Activated naive CD4-positive, alpha-beta T cell treated with anti-CD3 and anti-CD28 coated beads, Interleukin-2, amount 50 U/mL, for 72 hours (primary cell): ENCODE measurements at regions not wholly inside any gene's neighbourhood (a gene's known extent, or its start where the extent isn't known, plus 50 kb on each side); places are given as distances from the start of the nearest gene placed in this dataset.

ENCODE experiments used
- ATAC-seq, 2 donors: fragments of 150-1000 bp; cut with Tn5 transposase; 2 replicates each; pipeline ENCODE4 v1.10.0; 2021; ENCODE audit warnings: mild to moderate bottlenecking in 2 of 2, moderate library complexity in 2 of 2
- DNase-seq, 2 donors: peaks; one replicate each; pipeline ENCODE4 v3.0.0; 2021 to 2022; ENCODE audit warnings: low spot score in 2 of 2
- H3K27ac Mint-ChIP-seq, 2 donors: one replicate each; pipeline ENCODE4 v1.8.0; 2022; ENCODE audit warnings: mild to moderate bottlenecking in 2 of 2, mixed read lengths in 2 of 2
- H3K36me3 Mint-ChIP-seq, 2 donors: one replicate each; pipeline ENCODE4 v1.8.0; 2022; ENCODE audit warnings: mixed read lengths in 2 of 2
- H3K9me3 Mint-ChIP-seq, 2 donors: one replicate each; pipeline ENCODE4 v1.8.0; 2022; ENCODE audit warnings: mixed read lengths in 2 of 2

- no peaks in the 10 kb centered on the region for H3K36me3 Mint-ChIP-seq
- H3K27ac Mint-ChIP-seq: no peak overlapping the region
- DNase-seq (no peak), ATAC-seq (no peak)
- peaks cover 7 to 8% of the 10 kb centered on the region in 2 donors for H3K9me3 Mint-ChIP-seq
Observed at GRCh38 chr4:59987289-59987688, 1212.8 kb upstream of the ADGRL3 start.

DNA sequence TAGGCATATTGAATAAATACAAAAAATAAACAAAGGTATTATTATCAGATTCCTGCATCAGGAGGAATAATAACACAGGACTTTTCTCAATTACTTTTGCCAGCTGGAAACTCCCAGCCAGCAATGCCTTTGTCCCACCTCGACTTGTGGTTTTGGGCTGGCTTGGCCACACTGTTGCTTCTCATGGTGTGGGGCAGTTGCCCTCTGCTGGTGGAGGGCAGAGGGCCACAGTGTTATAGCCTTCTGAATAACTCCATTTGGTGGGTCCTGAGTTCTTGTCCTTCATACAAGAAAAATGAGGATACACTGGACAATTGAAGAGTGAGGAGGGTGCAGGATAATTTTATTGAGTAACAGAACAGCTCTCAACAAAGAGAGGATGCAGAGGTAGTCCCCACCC, 1206.0 kb upstream of the ADGRL3 start:
- ATAC-seq (no peak), DNase-seq (no peak)
- Mint-ChIP-seq H3K27ac (no peak overlapping the region), H3K36me3 (peaks cover 6 to 7% of the 10 kb centered on the region in 2 donors), H3K9me3 (peaks cover 18 to 19% of the 10 kb centered on the region in 2 donors)

GRCh38 chr4:60002603-60003337, 1197.4 kb upstream of the ADGRL3 start:
- H3K9me3 Mint-ChIP-seq: peaks cover 13 to 25% of the 10 kb centered on the region in 2 donors
- DNase-seq: no peak
- no peak for ATAC-seq
- H3K27ac Mint-ChIP-seq: no peak overlapping the region
- no peaks in the 10 kb centered on the region for H3K36me3 Mint-ChIP-seq

- Mint-ChIP-seq H3K27ac (no peak overlapping the region), H3K9me3 (peaks cover 0 to 8% of the 10 kb centered on the region in 2 donors), H3K36me3 (no peaks in the 10 kb centered on the region)
- ATAC-seq: no peak
- no peak for DNase-seq
Observed at GRCh38 chr4:60013464-60014184, 1186.5 kb upstream of the ADGRL3 start.

- ATAC-seq (no peak), DNase-seq (no peak)
- no peaks in the 10 kb centered on the region for H3K36me3 Mint-ChIP-seq
- no peak overlapping the region for H3K27ac Mint-ChIP-seq
- H3K9me3 Mint-ChIP-seq: no peaks in the 10 kb centered on the region
Observed at GRCh38 chr4:60016971-60017370, 1183.2 kb upstream of the ADGRL3 start.

DNA sequence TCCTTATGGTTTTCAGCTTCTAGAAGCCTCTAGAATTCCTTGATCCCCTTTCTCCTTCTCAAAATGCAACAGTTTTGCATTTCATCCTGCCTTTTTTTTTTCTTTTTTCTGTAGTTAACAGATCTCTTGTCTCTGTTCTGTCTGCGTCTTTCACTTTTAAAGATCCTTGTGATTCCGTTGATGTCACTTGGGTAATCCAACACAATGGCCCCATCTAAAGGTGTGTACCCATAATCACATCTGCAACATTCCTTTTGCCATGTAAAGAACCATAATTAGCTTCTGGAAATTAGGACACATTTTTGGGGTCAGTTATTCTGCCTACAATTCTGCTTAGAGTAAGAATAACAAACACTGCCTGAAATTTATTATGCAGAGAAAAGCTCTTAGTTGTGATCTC, 1180.9 kb upstream of the ADGRL3 start:
- no peak for ATAC-seq
- Mint-ChIP-seq H3K9me3 (no peaks in the 10 kb centered on the region), H3K36me3 (no peaks in the 10 kb centered on the region), H3K27ac (no peak overlapping the region)
- no peak for DNase-seq

GRCh38 chr4:60019946-60020345, 1180.2 kb upstream of the ADGRL3 start:
- no peak for DNase-seq
- ATAC-seq: no peak
- Mint-ChIP-seq H3K36me3 (no peaks in the 10 kb centered on the region), H3K27ac (no peak overlapping the region), H3K9me3 (peaks cover 0 to 1% of the 10 kb centered on the region in 2 donors)

DNA sequence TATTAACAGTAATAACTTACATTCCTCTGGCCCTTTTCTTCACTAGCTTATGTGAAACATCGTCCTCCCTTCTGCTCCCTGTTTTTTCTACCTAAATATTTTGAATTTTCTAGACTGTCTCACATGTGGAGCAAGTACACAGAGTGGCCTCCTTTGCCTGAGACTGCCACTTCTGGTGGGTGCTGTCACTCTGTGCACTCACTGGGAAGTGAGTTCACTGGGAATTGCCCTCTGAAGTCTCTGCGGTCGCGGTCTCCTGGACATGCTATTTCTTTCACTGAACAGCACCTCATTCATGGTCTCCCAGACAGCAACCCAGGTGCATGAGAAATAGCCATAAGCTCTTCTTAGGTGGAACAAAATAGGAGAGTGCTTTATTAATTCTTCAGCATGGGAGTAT, 1179.7 kb upstream of the ADGRL3 start:
- Mint-ChIP-seq H3K27ac (no peak overlapping the region), H3K36me3 (no peaks in the 10 kb centered on the region), H3K9me3 (peaks cover 1 to 4% of the 10 kb centered on the region in 2 donors)
- DNase-seq (no peak), ATAC-seq (no peak)

DNA sequence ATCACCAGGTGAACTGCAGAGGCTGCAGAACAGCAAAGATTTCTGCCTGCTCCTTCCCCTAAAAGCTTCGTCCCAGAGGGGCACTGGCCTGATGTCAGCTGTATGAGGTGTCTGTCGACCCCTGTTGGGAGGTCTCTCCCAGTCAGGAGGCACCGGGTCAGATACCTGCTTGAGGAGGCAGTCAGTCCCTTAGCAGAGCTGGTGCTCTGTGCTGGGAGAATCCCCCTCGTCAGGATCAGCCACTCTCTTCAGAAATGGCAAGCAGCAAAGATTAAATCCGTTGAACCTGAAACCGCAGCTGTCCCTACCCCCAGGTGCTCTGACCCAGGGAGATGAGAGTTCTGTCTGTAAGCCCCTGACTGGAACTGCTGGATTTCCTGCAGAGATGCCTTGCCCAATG, 1166.3 kb upstream of the ADGRL3 start:
- ATAC-seq: no peak
- H3K27ac Mint-ChIP-seq: no peak overlapping the region
- no peaks in the 10 kb centered on the region for H3K36me3 Mint-ChIP-seq
- DNase-seq: no peak
- peaks cover 7 to 13% of the 10 kb centered on the region in 2 donors for H3K9me3 Mint-ChIP-seq

DNA sequence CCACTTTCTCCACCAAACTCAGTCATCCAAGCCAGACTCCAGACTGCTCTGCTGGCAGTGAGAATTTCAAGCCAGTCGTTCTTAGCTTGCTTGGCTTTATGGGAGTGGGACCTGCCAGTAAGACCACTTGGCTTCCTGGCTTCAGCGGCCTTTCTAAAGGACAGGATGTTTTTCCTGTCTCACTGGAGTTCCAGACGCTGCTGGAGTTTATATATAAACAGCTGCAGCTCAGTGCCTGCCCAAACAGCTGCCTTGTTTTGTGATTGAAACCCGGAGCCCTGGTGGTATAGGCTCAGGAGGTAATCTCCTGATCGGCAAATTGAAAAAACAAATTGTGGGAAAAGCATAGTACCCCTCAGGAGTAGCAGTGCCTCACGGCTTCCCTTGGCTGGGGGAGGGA, 1165.8 kb upstream of the ADGRL3 start:
- no peak overlapping the region for H3K27ac Mint-ChIP-seq
- ATAC-seq (no peak), DNase-seq (no peak)
- peaks cover 7 to 13% of the 10 kb centered on the region in 2 donors for H3K9me3 Mint-ChIP-seq
- H3K36me3 Mint-ChIP-seq: no peaks in the 10 kb centered on the region

DNA sequence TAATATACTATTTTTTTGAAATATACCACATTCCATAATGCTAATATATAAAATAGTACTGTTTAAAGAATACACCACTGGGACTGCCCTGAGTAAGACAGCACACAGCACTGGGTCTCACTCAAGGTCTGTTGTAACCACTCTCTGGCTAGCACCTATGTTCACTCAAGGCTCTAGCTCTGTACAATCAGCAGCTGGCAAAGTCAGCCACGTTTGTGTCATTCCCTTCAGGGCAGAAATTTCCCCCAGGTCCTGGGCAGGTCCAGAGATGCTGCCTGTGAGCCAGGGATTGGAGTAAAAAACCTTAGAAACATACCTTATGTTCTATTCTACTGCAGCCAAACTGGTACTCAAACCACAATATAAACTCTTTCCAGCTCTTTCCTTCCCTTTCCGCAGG, 1160.2 kb upstream of the ADGRL3 start:
- Mint-ChIP-seq H3K27ac (no peak overlapping the region), H3K36me3 (peaks cover 0 to 7% of the 10 kb centered on the region in 2 donors), H3K9me3 (peaks cover 4 to 9% of the 10 kb centered on the region in 2 donors)
- ATAC-seq (no peak), DNase-seq (no peak)

GRCh38 chr4:60042231-60042652, 1157.9 kb upstream of the ADGRL3 start:
- ATAC-seq (no peak), DNase-seq (no peak)
- peaks cover 4 to 9% of the 10 kb centered on the region in 2 donors for H3K9me3 Mint-ChIP-seq
- H3K36me3 Mint-ChIP-seq: peaks cover 0 to 7% of the 10 kb centered on the region in 2 donors
- H3K27ac Mint-ChIP-seq: no peak overlapping the region

DNA sequence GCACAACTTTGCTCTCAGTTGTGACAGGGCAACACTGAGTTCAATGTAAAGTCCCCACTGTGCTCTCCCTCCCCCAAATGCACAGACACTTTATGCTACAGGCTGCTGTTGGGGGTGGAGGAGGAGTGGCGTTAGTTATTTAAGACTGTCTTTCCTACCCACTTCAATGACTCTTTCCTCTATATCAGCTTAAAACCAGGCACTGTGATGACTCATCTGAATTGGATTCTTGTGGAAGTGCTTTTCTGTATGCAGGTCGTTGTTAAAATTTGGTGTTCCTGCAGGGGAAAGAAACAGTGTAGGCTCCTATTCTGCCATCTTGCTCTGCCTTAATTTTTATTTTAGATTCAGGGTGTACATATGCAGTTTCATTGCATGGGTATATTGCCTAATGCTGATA, 1157.2 kb upstream of the ADGRL3 start:
- DNase-seq (no peak), ATAC-seq (no peak)
- no peak overlapping the region for H3K27ac Mint-ChIP-seq
- peaks cover 0 to 7% of the 10 kb centered on the region in 2 donors for H3K36me3 Mint-ChIP-seq
- H3K9me3 Mint-ChIP-seq: peaks cover 4 to 5% of the 10 kb centered on the region in 2 donors

DNA sequence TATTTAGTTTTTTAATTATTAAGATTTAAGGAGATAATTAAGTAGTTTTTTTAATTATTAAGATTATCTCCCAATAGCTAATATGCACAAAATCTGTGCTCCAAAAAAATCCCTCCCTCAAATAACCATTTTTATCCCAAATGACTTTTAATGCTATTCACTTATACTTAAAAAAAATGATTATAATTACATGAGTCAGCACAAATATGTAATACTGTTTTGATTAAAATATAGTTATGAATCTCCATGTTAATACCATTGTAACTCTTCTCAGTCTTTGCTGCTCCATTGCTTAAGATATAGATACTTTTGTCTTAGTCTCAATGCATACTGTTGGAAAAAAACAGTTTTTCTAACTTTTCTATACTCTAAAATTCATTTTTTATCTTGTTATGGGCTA, 1121.1 kb upstream of the ADGRL3 start:
- Mint-ChIP-seq H3K36me3 (no peaks in the 10 kb centered on the region), H3K9me3 (peaks cover 18 to 20% of the 10 kb centered on the region in 2 donors), H3K27ac (no peak overlapping the region)
- ATAC-seq (no peak), DNase-seq (no peak)

- no peak for ATAC-seq
- DNase-seq: no peak
- H3K36me3 Mint-ChIP-seq: no peaks in the 10 kb centered on the region
- H3K9me3 Mint-ChIP-seq: peaks cover 32 to 40% of the 10 kb centered on the region in 2 donors
- H3K27ac Mint-ChIP-seq: no peak overlapping the region
Observed at GRCh38 chr4:60081839-60082238, 1118.3 kb upstream of the ADGRL3 start.

DNA sequence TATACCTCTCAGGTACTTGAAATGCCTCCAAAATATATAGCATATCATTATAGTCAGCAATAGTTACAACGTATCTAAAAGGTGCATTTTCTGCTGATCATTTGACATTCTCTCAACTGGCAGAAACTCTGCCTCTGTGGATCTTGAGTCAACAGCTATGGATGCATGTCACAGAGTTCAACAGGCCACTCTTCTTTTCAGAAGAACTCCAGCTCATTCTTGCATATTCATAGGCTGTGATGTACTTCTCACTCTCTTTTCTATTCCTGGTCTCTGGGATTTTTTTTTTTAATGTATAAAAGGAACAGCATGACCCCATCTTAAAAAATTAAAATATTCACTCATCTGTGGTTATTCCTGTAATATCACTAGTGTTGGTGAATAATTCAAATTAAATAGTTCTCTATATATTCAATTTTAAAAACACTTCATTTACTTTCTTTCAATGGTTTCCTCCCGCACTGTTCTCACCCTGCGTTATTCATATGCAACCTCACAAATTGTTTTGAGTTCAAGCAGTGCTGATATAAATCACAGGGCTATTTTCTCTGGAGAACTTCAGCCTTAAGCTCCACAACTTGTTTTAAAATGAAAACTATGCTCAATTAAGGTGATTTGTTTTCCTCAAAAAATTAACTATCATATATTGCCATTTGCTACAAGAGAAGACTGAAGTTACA, 1111.2 kb upstream of the ADGRL3 start:
- no peak overlapping the region for H3K27ac Mint-ChIP-seq
- ATAC-seq (no peak), DNase-seq (no peak)
- no peaks in the 10 kb centered on the region for H3K36me3 Mint-ChIP-seq
- H3K9me3 Mint-ChIP-seq: peaks cover 18 to 27% of the 10 kb centered on the region in 2 donors

DNA sequence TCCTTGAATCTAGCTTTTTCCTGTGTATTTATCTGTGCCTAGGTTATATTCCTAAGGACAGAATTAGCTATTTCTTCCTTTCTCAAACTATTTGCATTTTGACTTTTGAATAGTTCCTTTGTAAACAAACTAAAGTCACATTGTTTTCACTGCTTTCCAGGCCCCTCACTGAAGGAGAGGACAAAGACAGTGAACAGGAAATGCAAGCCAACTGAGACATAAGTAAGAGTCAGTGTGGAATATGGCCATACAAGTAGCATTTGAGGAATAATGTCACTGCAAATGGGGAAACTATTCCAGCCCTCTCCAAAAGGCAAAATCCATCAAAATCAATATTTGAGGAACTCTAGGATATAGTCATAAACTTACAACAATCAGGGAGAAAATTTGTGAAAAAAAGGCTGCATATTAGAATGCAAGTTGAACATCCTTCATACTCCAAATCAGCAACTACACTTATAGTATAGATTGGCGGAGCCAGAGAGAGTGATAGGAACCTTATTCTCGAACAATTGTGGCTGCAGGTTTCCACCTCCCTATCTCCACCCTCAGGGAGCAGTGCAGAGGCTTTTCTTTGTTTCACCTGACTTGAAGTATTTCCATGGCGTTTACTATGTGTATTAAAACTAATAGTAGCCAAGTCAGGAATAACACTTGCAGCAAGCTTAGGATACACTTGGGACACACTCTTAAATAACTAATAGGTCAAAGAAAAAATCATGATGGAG, 1110.4 kb upstream of the ADGRL3 start:
- Mint-ChIP-seq H3K27ac (no peak overlapping the region), H3K36me3 (no peaks in the 10 kb centered on the region), H3K9me3 (peaks cover 11 to 22% of the 10 kb centered on the region in 2 donors)
- DNase-seq (no peak), ATAC-seq (no peak)
